Bronchial epithelial cell (primary cell): ENCODE measurements at regions not wholly inside any gene's neighbourhood (a gene's known extent, or its start where the extent isn't known, plus 50 kb on each side); places are given as distances from the start of the nearest gene placed in this dataset.
A peak's percentile ranks its signal among the peaks of the same experiment; 100 is the strongest.

Source experiments
- DNase-seq: peaks from one replicate; pipeline ENCODE4 v3.0.0-alpha.2; 2010; ENCODE audit warnings: low read depth
- FAIRE-seq: peaks from 2 replicates; lab custom pipeline; 2011; peaks lifted over from hg19 to GRCh38; lab: Jason Lieb, UNC
- H3K27me3 ChIP-seq: 2 replicates; pipeline ENCODE4 v1.5.1; 2011; ENCODE audit warnings: low read length; ENCODE audit not compliant: control insufficient read depth, insufficient read depth
- H3K36me3 ChIP-seq: 2 replicates; pipeline ENCODE4 v1.5.1; 2011; ENCODE audit warnings: low read length; ENCODE audit not compliant: control insufficient read depth, insufficient read depth
- H3K4me3 ChIP-seq: 2 replicates; pipeline ENCODE4 v1.5.1; 2011; ENCODE audit warnings: mild to moderate bottlenecking, low read depth, low read length, control low read depth
- TF ChIP-seq, protein P1 (sequence below): IDR thresholded peaks from 2 replicates; pipeline ENCODE4 v1.5.1; 2011; ENCODE audit warnings: mild to moderate bottlenecking, moderate library complexity, low read length, control low read depth, inconsistent platforms; ENCODE audit not compliant: insufficient read depth, severe bottlenecking

DNA sequence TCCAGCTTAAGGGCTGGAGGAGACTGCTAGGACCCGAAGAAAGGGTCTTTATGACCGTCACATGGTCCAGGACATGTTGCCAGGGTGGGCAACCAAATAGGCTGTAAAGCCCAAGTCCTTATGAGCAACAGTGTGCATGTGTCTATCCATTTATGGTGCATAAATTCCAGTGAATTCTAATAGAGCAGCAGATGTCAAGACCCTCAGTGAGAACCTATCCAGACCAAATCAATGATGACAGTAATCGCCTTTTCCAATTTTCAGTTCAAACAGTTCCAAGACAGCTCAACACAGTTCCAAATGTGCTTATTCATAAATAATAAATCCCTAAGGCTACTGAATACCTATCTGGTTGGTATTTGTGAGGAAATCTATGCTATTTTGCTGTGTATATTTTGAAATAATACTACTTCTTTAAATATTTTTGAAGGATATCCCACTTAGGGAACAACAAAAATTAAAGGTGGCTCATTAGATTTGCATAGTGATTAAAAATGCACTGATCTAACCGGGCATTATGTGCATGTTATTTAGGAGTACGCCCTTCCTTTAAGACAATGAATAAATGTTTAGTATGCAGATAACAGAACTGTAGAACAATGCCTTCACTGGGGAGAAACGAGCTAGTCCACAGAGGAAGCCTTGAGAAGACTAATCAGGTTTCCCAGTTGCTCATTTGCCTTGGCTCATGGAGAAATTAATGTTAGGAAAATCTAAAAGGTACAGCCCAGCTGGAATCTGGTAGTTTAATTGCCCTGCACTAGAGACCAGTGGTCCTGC, 519.5 kb upstream of the CHAC2 start:
- DNase-seq: no peak

DNA sequence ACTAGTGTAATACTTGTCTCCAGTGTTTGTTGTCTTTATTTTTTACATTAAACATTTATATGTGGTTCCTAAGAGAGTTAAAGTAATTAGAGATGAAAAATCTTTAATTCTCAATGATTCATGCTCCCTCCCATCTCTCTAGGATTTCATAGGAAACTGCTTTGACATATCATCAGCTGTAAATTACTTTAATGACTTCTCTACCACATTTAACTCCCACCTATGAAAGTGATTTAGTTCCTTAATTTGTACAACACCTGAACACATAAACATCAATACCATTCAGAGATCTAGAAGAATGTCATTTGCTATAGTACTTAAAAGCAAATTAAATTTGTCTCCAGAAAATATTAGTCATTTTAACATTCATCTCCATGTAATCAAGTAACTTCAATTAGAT, 524.2 kb upstream of the CHAC2 start:
- FAIRE-seq (no peak), DNase-seq (no peak)
- TF ChIP-seq, protein P1, sequence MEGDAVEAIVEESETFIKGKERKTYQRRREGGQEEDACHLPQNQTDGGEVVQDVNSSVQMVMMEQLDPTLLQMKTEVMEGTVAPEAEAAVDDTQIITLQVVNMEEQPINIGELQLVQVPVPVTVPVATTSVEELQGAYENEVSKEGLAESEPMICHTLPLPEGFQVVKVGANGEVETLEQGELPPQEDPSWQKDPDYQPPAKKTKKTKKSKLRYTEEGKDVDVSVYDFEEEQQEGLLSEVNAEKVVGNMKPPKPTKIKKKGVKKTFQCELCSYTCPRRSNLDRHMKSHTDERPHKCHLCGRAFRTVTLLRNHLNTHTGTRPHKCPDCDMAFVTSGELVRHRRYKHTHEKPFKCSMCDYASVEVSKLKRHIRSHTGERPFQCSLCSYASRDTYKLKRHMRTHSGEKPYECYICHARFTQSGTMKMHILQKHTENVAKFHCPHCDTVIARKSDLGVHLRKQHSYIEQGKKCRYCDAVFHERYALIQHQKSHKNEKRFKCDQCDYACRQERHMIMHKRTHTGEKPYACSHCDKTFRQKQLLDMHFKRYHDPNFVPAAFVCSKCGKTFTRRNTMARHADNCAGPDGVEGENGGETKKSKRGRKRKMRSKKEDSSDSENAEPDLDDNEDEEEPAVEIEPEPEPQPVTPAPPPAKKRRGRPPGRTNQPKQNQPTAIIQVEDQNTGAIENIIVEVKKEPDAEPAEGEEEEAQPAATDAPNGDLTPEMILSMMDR: no peak
- no peak overlapping the region for H3K4me3 ChIP-seq
- H3K36me3 ChIP-seq: no peaks in the 10 kb centered on the region
- H3K27me3 ChIP-seq: no peaks in the 10 kb centered on the region

More for the DNA sequence above, 519.5 kb upstream of the CHAC2 start:
- Histone ChIP-seq H3K4me3 (no peak overlapping the region), H3K36me3 (no peaks in the 10 kb centered on the region), H3K27me3 (no peaks in the 10 kb centered on the region)
- TF ChIP-seq, protein P1: no peak
- no peak for FAIRE-seq

DNA sequence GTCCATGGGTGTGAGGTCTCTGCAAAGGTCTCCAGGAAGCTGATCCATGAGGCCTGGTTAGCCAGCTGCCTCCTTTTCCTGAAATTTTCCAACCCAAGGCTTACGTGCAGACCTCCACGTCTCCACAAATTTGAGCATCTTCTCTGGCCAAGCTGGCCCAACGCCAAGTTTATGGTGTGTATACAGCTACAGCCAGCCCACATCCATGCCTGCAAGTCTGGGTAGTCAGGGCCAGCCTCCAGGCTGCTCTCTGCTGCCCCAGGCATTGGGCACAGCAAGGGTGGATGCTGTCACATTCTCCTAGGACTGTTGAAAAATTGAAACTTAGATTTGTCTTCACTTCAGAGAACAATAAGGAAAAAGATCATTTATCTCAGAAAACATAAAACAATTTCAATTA, 525.5 kb upstream of the CHAC2 start:
- TF ChIP-seq, protein P1: no peak
- Histone ChIP-seq H3K36me3 (no peaks in the 10 kb centered on the region), H3K27me3 (no peaks in the 10 kb centered on the region), H3K4me3 (no peak overlapping the region)
- DNase-seq (no peak), FAIRE-seq (no peak)

DNA sequence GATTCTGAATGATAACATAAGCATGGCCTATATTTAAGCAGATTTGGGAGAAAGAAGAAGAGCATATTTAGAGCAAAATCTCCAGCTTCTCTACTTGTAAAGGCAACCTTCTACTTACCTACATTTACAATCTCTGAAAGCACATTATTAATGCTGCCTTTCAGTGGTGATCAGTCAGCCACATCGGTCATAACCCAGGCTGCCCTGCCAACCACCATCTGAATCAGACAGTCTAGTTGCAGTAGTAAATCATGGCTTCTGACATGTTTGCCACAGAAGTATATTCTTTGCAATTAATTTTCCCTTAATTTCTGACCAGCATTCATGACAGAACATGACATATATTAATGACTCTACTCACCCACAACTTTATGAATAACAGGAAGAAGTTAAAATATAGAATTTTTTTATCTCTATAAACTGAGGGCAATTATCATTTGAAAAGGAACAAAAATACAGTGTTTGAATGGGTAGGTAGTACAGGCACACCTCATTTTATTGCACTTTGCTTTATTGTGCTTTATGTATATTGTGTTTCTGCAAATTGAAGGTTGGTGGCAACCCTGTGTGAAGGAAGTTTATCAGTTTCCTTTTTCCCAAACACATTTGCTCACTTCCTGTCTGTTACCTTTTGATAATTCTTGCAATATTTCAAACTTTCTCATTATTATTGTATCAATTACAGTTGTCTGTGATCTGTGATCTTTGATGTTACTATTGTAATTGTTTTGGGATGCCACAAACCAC, 531.6 kb upstream of the CHAC2 start:
- no peak for FAIRE-seq

DNA sequence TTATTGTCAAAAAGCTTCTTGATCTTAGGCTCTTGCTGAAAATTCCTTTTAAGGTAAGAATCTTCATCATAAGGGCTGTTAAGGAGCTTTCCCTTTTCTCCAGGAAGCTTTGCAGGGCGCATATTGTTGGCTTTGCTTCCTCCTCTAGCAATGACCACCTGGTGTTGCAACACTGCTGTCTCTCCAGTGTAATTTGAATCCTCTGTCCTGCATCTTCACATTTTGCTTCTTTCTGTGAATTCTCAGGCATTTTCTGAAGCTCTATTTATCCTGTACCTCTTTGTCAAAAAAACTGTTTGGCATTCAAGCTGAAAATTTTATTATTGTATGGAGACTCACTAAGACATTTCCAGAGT, 533.1 kb upstream of the CHAC2 start:
- Histone ChIP-seq H3K27me3 (no peaks in the 10 kb centered on the region), H3K36me3 (no peaks in the 10 kb centered on the region), H3K4me3 (no peak overlapping the region)
- TF ChIP-seq, protein P1: no peak
- DNase-seq (peak; percentile 3), FAIRE-seq (no peak)

More for the DNA sequence above, 531.6 kb upstream of the CHAC2 start:
- Histone ChIP-seq H3K4me3 (no peak overlapping the region), H3K36me3 (no peaks in the 10 kb centered on the region), H3K27me3 (no peaks in the 10 kb centered on the region)
- TF ChIP-seq, protein P1: no peak
- no peak for DNase-seq
